ENCODE measurements at regions not wholly inside any gene's neighbourhood (a gene's known extent, or its start where the extent isn't known, plus 50 kb on each side); places are given as distances from the start of the nearest gene placed in this dataset.

- DNase-seq (ENCODE audit: low read depth in 2 of 2), result no peak
These were observed 321.7 kb downstream of the ANKRD50 start for GRCh38 chr4:124390861-124391260.

GRCh38 chr4:124396333-124396732, 316.2 kb downstream of the ANKRD50 start:
- no peak for DNase-seq (ENCODE audit: low read depth in 2 of 2)

GRCh38 chr4:124401606-124402005, 310.9 kb downstream of the ANKRD50 start:
- peak in 1 of 2 donors; percentile 77 for DNase-seq (ENCODE audit: low read depth in 2 of 2)

GRCh38 chr4:124409044-124409443, 303.5 kb downstream of the ANKRD50 start:
- DNase-seq (ENCODE audit: low read depth in 2 of 2), result no peak

GRCh38 chr4:124414276-124415040, 298.1 kb downstream of the ANKRD50 start:
- DNase-seq (ENCODE audit: low read depth in 2 of 2), result no peak

DNA sequence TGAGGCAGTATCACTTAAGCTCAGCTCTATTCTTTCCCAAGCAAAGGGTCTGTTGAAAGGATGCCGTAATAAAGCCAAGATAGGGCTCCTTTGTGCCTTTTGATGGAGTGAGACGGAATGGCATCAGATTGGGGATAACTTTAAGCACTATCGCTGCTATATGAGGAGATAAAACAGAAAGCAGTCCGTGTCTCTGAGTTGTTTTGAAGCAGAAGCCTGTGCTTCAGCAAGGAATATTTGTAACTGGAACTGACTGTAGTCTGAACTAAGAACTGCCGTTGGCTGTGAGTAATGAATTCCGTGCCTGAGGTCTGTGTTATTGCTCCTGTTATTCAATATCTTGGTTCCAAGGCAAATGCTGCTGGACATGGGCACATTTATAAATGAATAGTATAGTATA, 297.4 kb downstream of the ANKRD50 start:
- DNase-seq (ENCODE audit: low read depth in 2 of 2), result no peak

DNA sequence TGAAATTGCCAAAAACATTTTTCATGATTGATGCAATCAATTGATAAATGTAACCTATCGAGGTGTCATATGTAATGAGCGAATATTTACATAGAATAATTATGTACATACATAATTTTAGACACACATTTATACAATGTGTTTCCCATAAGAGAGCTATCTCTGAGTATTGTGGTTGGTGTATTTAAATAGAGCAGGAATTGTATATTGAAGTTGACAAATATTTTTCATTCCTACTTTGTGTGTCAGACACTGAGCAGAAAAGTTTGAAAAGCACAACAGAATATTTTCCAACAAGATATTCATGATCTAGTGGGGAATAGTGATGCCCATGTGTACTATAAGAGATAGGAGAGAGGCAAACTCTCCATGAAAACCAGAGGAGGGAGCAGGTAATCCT, 295.2 kb downstream of the ANKRD50 start:
- no peak for DNase-seq (ENCODE audit: low read depth in 2 of 2)

- DNase-seq (ENCODE audit: low read depth in 2 of 2), result no peak
These were observed 292.3 kb downstream of the ANKRD50 start for GRCh38 chr4:124420166-124420695.

GRCh38 chr4:124423160-124423559, 289.4 kb downstream of the ANKRD50 start:
- DNase-seq (ENCODE audit: low read depth in 2 of 2), result peak in 1 of 2 donors; percentile 50

GRCh38 chr4:124426279-124426678, 286.3 kb downstream of the ANKRD50 start:
- no peak for DNase-seq (ENCODE audit: low read depth in 2 of 2)

GRCh38 chr4:124427095-124427767, 285.3 kb downstream of the ANKRD50 start:
- DNase-seq (ENCODE audit: low read depth in 2 of 2), result peak; percentile 95 to 98

- no peak for DNase-seq (ENCODE audit: low read depth in 2 of 2)
These were observed 283.9 kb downstream of the ANKRD50 start for GRCh38 chr4:124428648-124429047.

- peak in 1 of 2 donors; percentile 59 for DNase-seq (ENCODE audit: low read depth in 2 of 2)
These were observed 282.7 kb downstream of the ANKRD50 start for GRCh38 chr4:124429746-124430250.

DNA sequence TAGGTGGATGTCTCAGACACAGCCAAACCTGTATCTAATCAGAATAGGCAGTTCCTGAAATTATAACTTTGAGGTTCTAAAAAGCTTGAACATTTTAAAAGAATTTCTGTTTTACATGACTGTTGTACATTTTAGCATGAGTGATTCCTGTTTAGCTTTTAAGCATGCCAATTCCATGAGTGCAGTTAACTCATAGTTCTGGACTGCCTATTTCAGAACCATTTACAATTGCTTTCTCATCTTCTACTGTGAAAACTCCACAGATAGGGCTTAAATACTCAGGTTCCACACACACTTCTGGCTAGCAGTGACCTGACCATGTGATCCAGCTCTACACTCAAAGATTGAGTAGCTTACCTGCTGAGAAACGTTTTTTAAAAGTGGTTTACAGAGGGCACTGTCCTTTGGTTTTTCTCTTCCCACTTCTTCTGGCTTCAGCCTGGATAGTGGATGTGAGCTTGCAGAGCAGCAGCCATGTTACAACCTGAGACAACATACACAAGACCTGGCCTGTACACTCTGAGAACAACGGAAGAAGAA, 280.8 kb downstream of the ANKRD50 start:
- peak in 1 of 2 donors; percentile 20 for DNase-seq (ENCODE audit: low read depth in 2 of 2)

DNA sequence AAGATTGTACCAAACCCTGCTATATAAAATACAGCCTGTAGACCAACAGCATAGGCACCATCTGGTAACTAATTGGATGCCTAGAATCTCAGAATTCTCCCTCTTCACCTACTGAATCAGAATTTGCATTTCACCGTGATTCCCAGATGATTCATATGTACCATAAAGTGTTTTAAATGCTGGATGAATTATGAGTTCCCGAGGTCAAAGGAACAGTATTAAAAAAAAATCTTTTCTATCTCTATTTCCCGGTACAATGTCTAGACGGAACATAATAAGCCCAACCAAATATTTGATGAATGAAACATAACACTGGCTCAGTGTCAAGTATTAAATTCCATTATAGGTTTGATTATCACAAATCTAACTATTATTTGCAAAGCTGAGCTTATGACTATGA, 280.0 kb downstream of the ANKRD50 start:
- peak; percentile 88 to 93 for DNase-seq (ENCODE audit: low read depth in 2 of 2)

GRCh38 chr4:124433044-124433443, 279.5 kb downstream of the ANKRD50 start:
- DNase-seq (ENCODE audit: low read depth in 2 of 2), result peak in 1 of 2 donors; percentile 39

DNA sequence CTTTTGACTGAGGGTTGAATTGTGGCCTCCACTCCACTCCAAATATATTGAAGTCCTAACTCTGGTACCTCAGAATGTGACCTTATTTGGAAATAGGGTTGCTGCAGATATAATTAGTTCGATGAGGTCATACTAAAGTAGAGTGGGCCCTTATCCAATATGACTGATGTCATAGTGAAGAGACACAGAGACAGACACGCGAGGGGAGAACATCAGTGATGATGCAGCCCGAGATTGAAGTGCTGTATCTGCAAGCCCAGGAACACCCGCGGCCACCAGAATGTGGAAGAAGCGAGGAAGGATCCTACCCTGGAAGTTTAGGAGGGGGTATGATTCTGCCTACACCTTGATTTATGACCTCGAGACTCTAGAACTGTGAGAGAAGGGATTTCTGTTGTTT, 279.0 kb downstream of the ANKRD50 start:
- peak; percentile 56 to 76 for DNase-seq (ENCODE audit: low read depth in 2 of 2)

- no peak for DNase-seq (ENCODE audit: low read depth in 2 of 2)
These were observed 277.1 kb downstream of the ANKRD50 start for GRCh38 chr4:124435274-124435950.

DNA sequence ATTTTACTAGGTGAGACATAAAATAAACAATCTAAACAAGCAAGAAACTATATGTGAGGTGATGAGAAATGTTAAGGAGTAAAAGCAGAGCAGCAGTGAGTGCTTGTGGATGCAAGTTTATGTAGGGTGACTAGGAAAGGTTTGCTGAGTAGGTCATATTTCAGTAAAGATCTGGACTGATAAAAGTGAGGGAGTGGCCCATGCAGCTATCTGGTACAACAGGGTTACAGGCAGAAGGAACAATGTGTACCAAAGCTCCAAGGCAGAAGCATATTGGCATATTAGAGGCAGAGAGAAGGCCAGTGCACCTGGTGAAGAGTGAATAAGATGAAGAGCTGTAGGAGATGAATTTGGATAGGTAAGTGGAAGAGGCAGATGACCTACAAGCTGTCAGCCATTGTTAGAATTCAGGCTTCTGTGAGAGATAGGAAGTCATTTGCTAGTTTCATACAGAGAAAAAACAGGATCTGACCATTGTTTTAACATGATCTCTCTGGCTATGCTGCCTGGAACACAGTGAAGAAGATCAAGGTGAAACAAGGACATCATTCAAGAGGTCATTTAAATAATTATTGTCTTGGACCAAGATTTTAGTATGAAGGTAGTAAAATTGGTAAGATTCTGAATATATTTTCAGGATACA, 274.6 kb downstream of the ANKRD50 start:
- DNase-seq (ENCODE audit: low read depth in 2 of 2), result peak in 1 of 2 donors; percentile 51

DNA sequence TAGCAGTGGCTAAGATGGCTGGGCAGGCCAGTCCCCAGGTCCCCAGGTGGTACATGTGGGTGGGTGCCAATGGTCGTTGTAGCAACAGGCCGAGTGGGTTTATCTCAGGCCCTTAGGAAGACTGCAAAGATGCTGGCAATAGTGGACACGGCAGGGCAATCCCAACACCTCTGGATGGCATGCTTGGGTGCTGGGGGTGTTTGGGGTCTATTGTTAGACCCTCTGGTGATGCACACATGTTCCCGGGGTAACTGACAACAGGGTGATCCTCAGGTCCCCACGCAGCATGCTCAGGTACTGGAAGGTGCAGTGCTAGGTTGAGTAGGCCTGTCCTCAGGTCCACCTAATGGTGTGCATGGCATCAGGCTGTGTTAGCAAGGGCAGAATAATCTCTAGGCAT, 267.5 kb downstream of the ANKRD50 start:
- no peak for DNase-seq (ENCODE audit: low read depth in 2 of 2)

GRCh38 chr4:124449881-124450280, 262.7 kb downstream of the ANKRD50 start:
- no peak for DNase-seq (ENCODE audit: low read depth in 2 of 2)
